Ovary (tissue), 7 donors: ENCODE measurements at regions not wholly inside any gene's neighbourhood (a gene's known extent, or its start where the extent isn't known, plus 50 kb on each side); places are given as distances from the start of the nearest gene placed in this dataset.
"Not testable (repeated sequence)": the region's sequence is repeated elsewhere in the genome, so short reads cannot be mapped to it uniquely, and the experiment has no call there.

Experiments used
- DNase-seq, 5 donors: peaks; one replicate each; pipeline ENCODE4 v3.0.0-alpha.2; 2019 to 2020
- H3K27ac ChIP-seq, 2 donors: fragments of 200-600 bp; one replicate each; pipeline versions ENCODE4 v1.5.1 to v1.8.0; 2019 to 2022
- H3K27me3 ChIP-seq: fragments of 200-600 bp; one replicate; pipeline ENCODE4 v1.8.0; 2022
- H3K36me3 ChIP-seq: fragments of 200-600 bp; sonication (generic); one replicate; pipeline ENCODE4 v1.5.1; 2019
- H3K4me1 ChIP-seq: one replicate; pipeline ENCODE4 v1.8.1; 2013; ENCODE audit warnings: mild to moderate bottlenecking, moderate library complexity; ENCODE audit not compliant: insufficient read depth
- H3K4me3 ChIP-seq: fragments of 200-600 bp; sonication (generic); one replicate; pipeline ENCODE4 v1.5.1; 2017
- H3K9me3 ChIP-seq, 2 donors: fragments of 200-600 bp in 1 of 2; sonication (generic) in 1 of 2; one replicate each; pipeline versions ENCODE4 v1.5.1 to v1.8.1; 2013 to 2019; ENCODE audit warnings: mild to moderate bottlenecking in 1 of 2, moderate library complexity in 1 of 2
- CTCF ChIP-seq, 3 donors: fragments of 450-650 bp in 2 of 3; fragments of 200-600 bp in 1 of 3; IDR thresholded peaks; one replicate each; pipeline versions ENCODE4 v1.5.1 to v1.8.0; 2016 to 2022; ENCODE audit warnings: antibody characterized with exemption in 3 of 3, mild to moderate bottlenecking in 1 of 3
- EP300 ChIP-seq: sonication (generic); formaldehyde crosslinking; IDR thresholded peaks from one replicate; pipeline ENCODE4 v1.6.1; 2017; ENCODE audit warnings: antibody characterized with exemption
- POLR2A ChIP-seq: fragments of 450-650 bp; IDR thresholded peaks from one replicate; pipeline ENCODE4 v1.6.1; 2017; ENCODE audit warnings: antibody characterized with exemption, mild to moderate bottlenecking, moderate library complexity
- WGBS, 3 donors: extraction: QIAGEN DNeasy Blood & Tissue Kit in 1 of 3; methylation state at CpG; one replicate each; pipeline versions ENCODE4 v1.1.5 to v1.1.7; 2013 to 2017; 5-methylcytosine and 5-hydroxymethylcytosine counted together
- intact Hi-C, 4 donors: fragments of 100-400 bp; cut with DNase I; formaldehyde crosslinking; loops; one replicate each; pipeline versions ENCODE4 v1.11.0 to v1.15.1; 2022 to 2023
- donor health status: DM: no; HTN: no; CAD: no; lungs with moderate emphysema.
- donor health status: DM: no; HTN: no; CAD: no.
- donor health status: Bipolar disorder and iron deficiency.
- donor health status: DM: no; HTN: no; CAD: no.
- donor health status: DM: yes; HTN: yes; CAD: no.

- DNase-seq: no peak
- Histone ChIP-seq H3K36me3 (no peaks in the 10 kb centered on the region), H3K27ac (no peak overlapping the region), H3K27me3 (no peaks in the 10 kb centered on the region), H3K4me3 (no peak overlapping the region), H3K4me1 (peaks cover 1% of the 10 kb centered on the region), H3K9me3 (no peaks in the 10 kb centered on the region)
- TF ChIP-seq EP300 (no peak), CTCF (IDR thresholded peaks at IDR 0.05) (no peak), POLR2A (no peak)
- WGBS, 3 donors: 77 to 83% (median 81%) methylated on average over 3 of the region's 3 CpGs
- intact Hi-C loops: no loop called here
Observed at GRCh38 chr2:224151161-224151560, 112.1 kb upstream of the SERPINE2 start.

GRCh38 chr2:224148058-224148457 is 109.0 kb upstream of the SERPINE2 start:
- H3K27ac ChIP-seq, H3K27me3 ChIP-seq, H3K9me3 ChIP-seq, H3K4me3 ChIP-seq, intact Hi-C loops, DNase-seq, H3K36me3 ChIP-seq, H3K4me1 ChIP-seq: not testable (repeated sequence)
- 92 to 97% (median 93%) methylated on average over 5 of the region's 5 CpGs for WGBS, 3 donors

- Histone ChIP-seq H3K9me3 (no peaks in the 10 kb centered on the region), H3K4me1 (peaks cover 1% of the 10 kb centered on the region), H3K4me3 (no peak overlapping the region), H3K36me3 (no peaks in the 10 kb centered on the region), H3K27ac (no peak overlapping the region), H3K27me3 (no peaks in the 10 kb centered on the region)
- TF ChIP-seq EP300 (no peak), CTCF (IDR thresholded peaks at IDR 0.05) (no peak), POLR2A (no peak)
- no peak for DNase-seq
- intact Hi-C loops: no loop called here
- 96 to 99% (median 97%) methylated on average over 4 of the region's 4 CpGs for WGBS, 3 donors
Observed at GRCh38 chr2:224147174-224147573, 108.1 kb upstream of the SERPINE2 start.

- DNase-seq: no peak
Observed at GRCh38 chr2:224146356-224147160, 107.5 kb upstream of the SERPINE2 start.

More at GRCh38 chr2:224146356-224147160, 107.5 kb upstream of the SERPINE2 start:
- 85 to 91% (median 89%) methylated on average over 6 of the region's 6 CpGs for WGBS, 3 donors
- H3K27me3 ChIP-seq: no peaks in the 10 kb centered on the region
- no peaks in the 10 kb centered on the region for H3K9me3 ChIP-seq
- TF ChIP-seq EP300 (no peak), CTCF (IDR thresholded peaks at IDR 0.05) (no peak), POLR2A (no peak)
- H3K4me1 ChIP-seq: peaks cover 1% of the 10 kb centered on the region
- H3K4me3 ChIP-seq: no peak overlapping the region
- intact Hi-C loops: no loop called here
- H3K27ac ChIP-seq: no peak overlapping the region
- no peaks in the 10 kb centered on the region for H3K36me3 ChIP-seq
